ENCODE measurements at regions not wholly inside any gene's neighbourhood (a gene's known extent, or its start where the extent isn't known, plus 50 kb on each side); places are given as distances from the start of the nearest gene placed in this dataset.
"Not testable (repeated sequence)": the region's sequence is repeated elsewhere in the genome, so short reads cannot be mapped to it uniquely, and the experiment has no call there.

- DNase-seq = no peak
These were observed 82.3 kb downstream of the MAGEE1 start for GRCh38 chrX:76509775-76510174.

DNA sequence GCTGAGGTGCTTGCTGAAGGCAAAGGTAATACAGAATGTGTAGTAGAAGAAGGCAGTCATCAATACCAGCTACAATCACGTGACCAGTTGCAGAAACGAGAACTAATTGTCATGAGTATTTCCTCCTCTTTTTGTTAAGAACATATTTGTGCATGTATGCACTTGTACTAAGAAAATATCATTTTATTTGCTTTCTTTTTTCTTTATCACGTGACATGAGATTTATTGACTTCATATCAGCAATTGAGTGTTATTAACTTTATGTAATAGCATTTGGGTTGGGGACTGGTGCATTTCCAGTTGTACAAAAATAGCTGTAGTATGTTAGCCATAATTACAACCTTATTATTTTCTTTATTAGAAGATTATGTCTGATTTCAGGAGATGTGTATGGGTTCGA is 90.0 kb downstream of the MAGEE1 start:
- DNase-seq = no peak

GRCh38 chrX:76520273-76521054 is 93.0 kb downstream of the MAGEE1 start:
- DNase-seq = no peak

GRCh38 chrX:76535675-76536074 is 108.2 kb downstream of the MAGEE1 start:
- DNase-seq = not testable (repeated sequence)

- no peak for DNase-seq
These were observed 111.3 kb downstream of the MAGEE1 start for GRCh38 chrX:76538860-76539259.

DNA sequence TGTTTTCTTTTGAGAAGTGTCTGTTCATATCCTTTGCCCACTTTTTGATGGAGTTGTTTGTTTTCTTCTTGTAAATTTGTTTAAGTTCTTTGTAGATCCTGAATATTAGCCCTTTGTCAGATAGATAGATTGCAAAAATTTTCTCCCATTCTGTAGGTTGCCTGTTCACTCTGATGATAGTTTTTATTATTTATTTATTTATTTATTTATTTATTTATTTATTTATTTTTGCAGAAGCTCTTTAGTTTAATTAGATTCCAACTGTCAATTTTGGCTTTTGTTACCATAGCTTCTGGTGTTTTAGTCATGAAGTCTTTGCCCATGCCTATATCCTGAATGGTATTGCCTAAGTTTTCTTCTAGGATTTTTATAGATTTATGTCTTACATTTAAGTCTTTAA is 115.9 kb downstream of the MAGEE1 start:
- not testable (repeated sequence) for DNase-seq

DNA sequence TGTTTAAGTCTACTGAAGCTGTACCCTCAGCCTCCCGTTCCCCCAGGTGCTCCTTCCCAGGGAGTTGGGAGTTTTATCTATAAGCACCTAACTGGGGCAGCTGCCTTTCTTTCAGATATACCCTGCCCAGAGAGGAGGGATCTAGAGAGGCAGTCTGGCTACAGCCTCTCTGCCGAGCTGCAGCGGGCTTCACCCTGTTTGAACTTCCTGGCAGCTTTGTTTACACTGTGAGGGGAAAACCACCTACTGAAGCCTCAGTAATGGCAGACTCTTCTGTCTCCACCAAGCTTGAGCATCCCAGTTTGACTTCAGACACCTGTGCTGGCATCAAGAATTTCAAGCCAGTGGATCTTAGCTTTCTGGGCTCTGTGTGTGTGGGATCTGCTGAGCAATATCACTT is 122.5 kb downstream of the MAGEE1 start:
- DNase-seq = no peak

- DNase-seq = no peak
These were observed 127.8 kb downstream of the MAGEE1 start for GRCh38 chrX:76555269-76555668.

- peak; percentile 0 for DNase-seq
These were observed 128.3 kb downstream of the MAGEE1 start for GRCh38 chrX:76555816-76556215.

GRCh38 chrX:76564842-76565241 is 137.3 kb downstream of the MAGEE1 start:
- DNase-seq = not testable (repeated sequence)

DNA sequence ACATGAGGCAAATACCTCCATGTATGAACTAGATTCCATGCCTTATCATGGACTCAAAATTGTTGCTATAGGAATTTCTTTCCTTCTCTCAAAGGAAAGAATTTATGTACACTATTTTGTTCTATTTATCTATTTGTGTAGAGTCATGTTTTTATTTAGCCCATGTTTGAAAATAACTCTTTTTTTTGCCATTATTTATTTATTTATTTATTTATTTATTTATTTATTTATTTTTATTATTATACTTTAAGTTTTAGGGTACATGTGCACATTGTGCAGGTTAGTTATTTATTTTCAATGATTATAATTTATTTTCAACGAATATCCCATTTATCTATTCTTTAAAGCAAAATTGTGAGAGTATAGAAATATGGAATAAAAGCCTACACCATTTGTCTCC is 177.9 kb downstream of the MAGEE1 start:
- no peak for DNase-seq

GRCh38 chrX:76617020-76617419 is 189.5 kb downstream of the MAGEE1 start:
- DNase-seq = no peak

DNA sequence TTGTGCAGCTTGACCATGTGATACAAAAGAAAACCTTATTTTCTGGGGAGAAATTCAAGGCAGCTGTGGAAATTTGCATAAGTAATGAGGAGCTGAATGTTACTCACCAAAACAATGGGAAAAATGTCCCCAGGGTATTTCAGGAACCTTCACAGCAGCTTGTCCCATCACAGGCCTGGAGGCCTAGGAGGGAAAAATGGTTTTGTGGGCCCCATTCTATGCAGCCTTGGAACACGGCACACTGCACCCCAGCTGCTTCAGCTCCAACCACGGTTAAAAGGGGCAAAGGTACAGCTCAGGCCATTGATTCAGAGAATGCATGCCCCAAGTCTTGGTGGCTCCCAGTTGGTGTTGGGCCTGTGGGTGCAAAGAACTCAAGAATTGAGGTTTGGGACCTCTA is 216.1 kb downstream of the MAGEE1 start:
- DNase-seq = no peak

GRCh38 chrX:76651369-76651768 is 223.9 kb downstream of the MAGEE1 start:
- not testable (repeated sequence) for DNase-seq

DNA sequence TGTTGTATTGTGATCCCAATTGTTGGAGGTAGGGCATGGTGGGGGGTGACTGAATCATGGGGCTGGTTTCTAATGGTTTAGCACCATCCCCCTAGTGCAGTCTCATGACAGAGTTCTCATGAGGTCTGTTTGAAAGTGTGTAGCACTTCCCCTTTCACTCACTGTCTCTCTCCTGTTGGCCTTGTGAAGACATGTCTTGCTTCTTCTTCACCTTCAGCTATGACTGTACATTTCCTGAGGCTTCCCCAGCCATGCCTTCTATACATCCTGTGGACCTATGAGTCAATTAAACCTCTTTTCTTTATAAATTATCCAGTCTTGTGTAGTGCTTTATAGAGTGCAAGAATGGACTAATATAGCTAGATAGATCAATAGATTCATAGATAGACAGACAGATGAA is 230.0 kb downstream of the MAGEE1 start:
- DNase-seq = no peak

Measured in T-helper 9 cell (primary cell).